CD1c-positive myeloid dendritic cell (primary cell): ENCODE measurements at regions not wholly inside any gene's neighbourhood (a gene's known extent, or its start where the extent isn't known, plus 50 kb on each side); places are given as distances from the start of the nearest gene placed in this dataset.

Source experiments
- DNase-seq: peaks from one replicate; pipeline ENCODE4 v3.0.0-alpha.2; 2016; ENCODE audit errors: extremely low spot score

DNA sequence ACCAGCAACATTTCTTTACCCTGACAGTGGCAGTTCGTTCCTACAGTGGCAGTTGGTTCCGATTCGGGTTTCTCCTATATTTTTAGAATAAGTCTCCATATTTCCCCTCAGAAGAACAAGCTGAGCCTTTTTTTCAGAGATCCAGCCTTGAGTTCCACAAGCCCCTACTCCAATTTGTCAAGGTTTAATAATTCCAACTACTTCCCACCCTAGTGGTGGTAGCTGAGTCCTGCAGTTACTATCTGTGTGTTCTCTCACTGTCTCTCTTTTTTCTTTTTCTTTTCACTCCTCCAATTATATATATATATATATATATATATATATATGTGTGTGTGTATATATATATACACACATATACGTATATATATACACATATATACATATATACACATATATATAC is 1347.3 kb downstream of the PCDH9 start:
- DNase-seq = no peak

DNA sequence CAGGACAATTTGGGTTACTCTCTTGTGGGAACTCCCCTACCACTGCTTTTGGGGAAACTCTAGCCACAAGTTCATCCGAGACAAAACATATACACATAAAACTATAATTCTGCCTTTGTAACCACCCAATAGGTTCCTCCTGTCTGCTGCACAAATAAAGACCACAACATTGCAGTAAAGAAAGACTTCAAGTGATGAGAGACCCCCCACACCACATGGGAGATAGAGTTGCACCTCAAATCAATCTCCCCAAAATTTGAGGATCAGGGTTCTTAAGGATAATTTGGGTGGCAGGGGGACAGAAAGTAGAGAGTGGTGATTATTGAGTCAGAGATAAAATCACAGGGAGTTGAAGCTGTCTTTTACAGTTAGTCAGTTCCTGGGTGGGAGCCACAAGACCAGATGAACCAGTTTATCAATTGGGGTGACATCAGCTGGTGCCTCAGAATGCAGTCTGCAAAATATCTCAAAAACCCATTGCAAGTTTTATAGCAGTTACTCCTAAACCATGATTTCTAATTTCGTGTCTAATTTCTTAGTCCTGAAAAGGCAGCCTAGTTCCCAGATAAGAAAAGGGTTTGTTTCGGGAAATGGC is 1348.5 kb downstream of the PCDH9 start:
- no peak for DNase-seq

DNA sequence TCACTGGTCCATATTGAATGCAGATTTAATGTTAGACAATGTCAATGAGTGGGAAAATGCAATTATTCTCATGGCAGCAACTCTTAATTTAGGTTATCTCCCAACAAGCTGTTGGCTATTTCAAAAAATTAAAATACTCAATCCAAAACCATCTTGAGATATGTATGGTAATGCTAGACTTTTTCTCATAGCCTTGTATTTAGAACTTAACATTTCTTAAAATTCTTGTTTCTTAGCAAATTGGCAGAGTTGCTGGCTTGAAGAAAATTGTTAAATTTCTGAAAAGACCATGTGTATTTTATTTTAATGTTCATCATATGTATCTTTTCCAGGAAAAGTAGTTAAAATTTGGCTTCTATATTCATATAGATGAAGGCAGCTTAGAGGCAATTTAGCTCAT is 1355.1 kb downstream of the PCDH9 start:
- no peak for DNase-seq

DNA sequence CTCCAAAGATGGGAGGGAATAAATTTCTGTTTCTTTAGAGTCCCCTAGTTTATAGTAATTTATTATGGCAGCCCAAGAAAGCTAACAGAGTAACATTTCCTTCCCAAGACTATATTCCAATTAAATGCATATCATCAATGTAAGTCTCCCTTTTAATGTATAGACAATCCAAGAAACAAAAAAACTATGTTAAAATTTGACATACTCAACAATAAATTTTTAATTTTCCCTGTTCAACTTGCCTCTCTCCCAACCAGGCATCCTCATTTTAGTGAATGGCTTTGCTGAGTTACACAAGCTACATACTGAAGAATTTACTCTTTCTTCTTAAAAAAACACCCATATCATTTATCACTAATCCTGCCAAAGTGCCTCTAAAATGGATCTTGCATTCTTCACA is 1357.7 kb downstream of the PCDH9 start:
- no peak for DNase-seq

DNA sequence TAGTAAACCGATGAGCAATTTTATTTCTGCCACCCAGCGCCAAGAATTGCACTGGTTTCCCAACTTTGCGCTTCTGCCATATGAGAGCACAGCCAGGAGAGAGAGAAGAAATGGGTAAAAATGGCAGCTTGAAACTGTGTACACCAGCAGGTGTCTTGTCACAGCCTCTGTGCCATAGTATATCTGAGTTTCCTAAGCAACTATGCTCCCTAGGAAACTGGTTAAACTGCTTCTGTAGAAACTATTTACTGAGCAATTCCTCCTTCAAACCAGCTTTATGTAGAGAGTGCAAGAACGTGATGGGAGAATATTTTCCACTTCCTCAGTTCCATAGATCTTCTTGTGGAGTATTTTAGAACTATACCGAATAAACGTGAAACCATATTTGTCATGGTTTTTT is 1361.3 kb downstream of the PCDH9 start:
- DNase-seq = no peak

DNA sequence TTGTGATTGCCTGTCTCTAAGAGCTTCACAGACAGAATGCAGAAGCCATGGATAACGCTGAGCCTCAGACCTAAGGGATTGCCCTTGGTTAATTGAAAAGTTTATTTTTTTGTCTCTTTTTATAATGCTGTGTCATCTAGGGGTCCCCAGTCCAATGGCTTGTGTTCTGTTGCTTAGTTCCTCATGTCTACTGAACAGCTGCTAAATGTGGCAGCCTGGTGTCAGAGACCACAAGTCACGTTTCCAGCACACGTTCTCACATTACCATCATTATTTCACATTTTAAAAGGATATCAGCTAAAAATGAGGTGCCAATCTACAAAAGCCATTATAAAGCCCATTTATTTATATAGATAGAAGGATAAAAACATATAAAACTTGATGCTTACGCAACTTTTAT is 1362.0 kb downstream of the PCDH9 start:
- no peak for DNase-seq

DNA sequence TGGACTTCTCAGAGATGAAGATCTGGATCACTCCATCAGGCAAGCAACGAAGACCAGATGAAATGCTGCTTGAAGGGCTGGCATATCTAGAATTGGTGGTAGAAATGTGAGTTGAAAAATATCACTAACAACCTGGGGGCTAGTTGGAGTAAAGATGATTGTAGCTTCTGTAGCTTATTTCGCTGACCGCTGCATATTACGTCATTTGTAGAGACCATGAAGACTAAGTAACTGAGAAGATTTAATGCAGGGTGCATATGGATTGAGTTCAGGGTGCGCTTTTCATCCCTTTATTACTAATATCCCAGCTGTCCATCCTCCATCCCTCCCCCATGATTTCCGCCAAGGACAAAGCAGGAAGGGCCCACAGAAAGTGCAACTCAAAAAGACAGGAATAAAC is 1364.0 kb downstream of the PCDH9 start:
- DNase-seq = no peak

DNA sequence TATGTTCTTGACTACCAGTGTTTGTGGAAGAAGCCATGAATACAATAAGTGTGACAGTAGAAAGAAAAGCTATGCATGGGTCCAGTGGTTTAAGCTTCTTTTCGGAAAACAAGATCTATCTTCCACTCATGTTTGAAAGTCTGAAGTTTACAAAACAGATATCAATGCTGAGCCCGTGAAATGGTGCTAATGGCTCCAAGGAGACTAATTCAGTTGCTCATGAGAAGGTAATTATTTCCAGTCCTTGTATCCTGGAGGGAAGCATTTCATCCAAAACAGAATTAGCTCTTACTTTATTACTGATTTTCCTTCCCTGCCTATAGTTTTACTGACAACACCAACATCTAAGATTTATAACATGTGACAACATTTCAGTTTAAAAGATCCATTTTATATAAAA is 1364.9 kb downstream of the PCDH9 start:
- no peak for DNase-seq

DNA sequence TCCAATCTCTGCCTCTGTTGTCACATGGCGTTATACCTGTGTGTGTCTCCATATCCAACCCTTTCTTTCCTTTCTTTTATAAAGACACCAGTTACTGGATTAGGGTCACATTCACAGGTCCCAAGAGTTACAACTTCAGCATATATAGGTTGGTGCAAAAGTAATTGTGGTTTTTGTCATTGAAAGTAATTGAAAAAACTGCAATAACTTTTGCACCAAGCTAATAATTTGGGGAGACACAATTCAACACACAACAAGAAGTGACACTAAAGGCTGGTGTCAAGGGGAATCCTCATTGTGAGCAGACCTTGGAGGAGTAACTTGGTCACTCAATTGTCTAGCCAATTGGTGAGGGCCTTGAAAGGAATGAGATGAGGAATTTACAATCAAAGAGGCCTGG is 1366.1 kb downstream of the PCDH9 start:
- DNase-seq = no peak

DNA sequence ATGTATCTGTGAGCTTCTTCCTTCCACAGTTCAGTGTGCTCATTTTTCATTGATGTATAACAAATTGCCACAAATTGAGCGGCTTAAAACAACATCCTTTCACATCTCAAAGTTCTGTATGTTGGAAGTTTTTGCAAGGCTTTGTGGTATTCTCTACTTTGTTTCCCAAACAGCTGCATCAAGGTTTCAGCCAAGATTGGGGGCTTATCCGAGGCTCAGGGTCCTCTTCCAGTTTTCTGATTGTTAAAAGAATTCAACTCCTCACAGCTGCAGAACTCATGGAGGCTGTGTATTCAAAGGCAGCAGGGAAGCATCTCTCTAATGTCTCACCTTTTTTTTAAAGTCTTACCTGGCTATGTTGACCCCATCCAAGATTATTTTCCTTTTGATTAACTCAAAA is 1369.8 kb downstream of the PCDH9 start:
- DNase-seq = no peak

DNA sequence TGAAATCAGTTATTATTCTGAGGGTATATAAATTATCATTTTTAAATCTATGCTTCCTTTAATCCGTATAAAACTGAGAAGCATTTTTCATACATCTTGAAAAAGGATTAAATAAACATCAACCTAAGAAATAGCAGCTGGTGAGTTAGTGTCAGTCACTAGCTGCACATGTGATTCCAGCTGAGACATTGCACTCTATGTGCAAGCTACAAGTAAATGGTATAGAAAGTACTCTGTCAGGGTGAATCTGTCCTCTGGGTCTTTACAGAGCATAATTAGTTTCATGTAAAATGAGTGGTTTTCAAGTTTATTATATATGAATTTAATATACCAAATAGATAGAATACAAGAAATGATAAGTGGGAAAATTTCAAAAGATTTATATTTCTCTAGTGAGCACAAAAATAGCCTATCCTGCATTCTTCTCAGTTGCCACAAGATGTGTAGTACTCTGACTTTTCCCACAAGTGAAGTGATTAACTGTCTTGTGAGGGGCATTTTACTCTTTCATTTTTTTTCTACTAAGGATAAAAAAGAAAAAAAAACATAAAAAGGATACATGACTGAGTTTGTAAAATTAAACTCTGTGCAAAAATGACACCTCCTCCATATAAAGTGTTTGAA is 1372.1 kb downstream of the PCDH9 start:
- DNase-seq = no peak

DNA sequence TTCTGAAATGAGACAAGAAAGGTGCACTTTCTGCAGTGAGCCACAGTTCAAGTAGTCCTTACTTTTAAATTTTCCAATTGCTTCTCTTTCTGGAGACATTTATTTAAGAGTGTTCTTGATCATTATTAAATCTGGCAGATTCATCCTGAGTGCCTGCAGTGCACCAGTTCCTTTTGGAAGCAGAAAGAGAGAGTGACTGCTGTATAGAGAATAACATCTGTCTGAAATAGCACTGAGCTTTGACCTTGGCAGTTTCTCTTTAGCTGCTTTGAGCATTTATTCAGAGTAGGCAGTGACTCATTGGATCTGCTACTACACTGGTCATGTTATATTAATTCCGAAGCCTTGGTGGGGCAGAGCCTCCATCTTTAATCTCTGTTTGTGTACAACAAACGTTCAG is 1373.7 kb downstream of the PCDH9 start:
- DNase-seq = no peak

DNA sequence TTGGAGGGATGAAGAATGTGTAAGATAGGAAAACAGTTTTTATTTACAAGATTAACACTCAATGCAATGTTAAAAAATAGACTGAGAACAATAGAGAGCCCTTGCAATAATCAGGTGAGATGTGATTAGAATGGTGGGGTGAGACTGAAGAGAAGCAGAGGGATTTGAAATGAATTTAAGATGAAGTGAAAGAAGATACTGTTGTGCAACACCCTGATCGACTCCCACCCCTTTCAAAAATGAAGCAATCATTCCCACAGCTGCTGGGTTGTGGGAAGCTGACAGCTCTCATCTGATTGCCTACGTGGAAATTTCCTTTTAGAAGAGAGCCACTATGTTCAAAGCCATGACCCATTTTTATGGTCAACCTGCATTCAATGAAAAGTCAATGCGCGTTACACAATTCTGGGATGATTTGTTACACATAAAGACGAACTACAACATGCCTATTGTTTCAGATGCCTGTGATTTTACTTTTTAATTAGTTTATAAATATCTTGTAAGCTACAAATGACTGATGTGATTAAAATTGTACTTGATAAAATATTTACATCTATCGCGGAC is 1374.8 kb downstream of the PCDH9 start:
- DNase-seq = no peak

DNA sequence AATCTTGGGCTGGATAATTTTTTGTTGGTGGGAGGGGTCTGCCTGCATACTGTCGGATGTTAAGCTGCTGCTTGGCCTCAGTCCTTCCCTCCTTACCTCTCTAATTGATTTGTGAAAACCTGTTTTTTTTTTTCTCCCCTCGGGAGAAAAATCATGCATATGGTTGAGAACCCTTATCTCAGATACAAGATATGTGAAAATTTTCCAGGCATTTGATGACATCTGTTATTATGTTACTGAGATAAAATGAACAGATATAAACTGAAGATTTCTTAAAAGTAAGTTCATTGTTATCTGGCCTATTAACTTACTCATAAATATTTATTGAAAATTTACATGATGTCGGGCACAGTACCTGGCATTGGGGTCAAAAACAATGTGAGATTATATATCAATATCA is 1375.7 kb downstream of the PCDH9 start:
- no peak for DNase-seq

DNA sequence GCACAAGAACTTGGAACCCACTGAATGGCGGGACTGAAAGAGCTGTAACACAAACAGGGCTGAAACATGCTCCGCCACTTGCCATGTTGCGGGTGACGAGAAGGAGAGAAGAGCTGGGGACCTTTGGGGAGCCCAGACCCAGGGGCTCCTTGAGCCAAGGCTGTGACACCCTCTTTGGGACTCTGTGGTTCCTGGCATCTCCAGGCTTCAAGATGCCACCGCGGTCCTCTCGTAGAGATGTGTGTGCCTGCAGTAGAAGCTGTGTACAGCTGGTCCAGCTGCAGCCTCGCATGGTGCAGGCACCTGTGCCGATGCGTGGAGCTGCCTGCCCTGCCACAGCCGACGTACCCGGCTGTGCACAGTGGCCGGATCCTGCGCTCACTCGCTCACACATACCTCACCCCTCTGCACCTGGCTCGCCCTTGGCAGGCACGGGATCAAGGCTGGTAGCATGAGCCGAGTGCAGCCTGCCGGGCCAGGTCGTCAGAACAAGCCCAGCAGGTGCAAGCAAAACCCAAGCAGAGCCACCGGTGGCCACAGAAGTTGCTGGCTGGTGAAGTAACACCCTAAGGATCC is 1385.8 kb downstream of the PCDH9 start:
- DNase-seq = no peak

DNA sequence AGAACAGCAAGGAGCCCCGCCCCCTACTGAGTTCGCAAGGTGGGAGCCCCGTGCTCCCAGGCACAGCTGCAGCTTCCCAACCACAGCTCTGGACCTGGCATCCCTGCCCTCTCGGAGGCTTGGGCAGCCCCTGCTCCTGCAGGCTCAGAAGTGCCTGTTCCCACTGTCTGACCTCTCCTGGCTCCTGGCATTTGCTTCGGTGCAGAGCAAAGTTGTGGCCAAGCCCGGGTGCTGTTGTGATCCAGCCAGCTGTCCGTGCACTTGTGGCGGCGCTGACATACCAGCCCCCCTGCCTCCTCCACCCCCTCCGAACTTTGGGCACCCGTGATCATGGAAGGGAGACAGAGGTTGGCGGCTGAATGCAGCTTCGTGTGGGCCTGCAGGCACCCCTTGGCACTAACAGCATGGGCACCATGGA is 1386.8 kb downstream of the PCDH9 start:
- no peak for DNase-seq

DNA sequence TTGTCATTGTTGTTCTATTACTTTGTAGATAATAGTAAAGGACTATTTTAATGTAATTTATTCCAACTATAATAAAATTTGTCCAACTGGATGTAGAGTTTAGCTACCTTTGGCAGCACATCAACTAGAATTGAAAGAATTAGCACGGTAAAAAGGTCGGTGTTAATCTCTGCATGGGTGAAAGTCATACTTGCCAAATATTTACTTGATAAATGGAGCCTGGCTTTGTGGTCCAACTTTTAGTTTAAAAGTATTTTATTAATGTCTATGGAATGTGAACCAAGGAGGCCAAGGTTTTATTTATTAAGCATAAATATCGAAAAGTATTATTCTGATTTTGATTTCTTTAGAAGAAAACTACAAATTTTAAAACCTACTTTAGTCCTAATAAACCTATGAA is 1389.0 kb downstream of the PCDH9 start:
- no peak for DNase-seq

DNA sequence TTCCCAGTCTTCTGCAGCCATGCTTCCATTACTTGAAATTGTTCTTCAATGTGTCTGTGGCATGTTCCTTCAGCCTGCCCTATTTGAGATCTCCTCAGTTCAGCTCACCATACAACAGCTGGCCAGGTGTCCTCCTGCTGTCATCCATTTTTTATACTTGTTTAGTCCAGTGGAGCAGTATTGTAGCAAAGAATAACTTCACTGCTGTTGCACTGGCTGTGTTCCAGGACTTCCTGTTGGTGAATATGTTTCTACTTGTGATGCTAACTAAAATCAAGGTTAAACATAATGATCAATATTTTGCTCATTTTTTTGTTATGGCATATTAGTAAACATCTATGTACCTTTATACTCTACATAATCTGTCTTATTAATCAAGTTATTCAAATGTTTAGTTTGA is 1394.1 kb downstream of the PCDH9 start:
- DNase-seq = no peak

DNA sequence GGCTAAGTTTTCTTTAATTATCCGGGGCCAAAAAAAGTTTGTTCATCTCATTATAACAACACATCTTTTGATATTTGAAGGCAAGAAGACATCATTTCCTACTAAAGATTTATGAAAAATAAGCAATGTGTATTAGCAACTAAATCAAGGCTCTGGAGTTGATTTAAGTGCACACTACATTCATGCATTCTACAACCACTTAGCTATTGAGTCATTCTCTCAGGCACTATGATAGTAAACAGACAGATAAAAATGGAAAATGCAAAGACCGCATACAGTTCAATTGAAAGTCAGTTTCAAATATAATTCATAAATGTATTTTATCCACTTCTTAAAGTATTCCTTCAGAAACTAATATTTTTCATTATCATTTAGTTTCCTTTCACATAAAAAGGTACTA is 1395.2 kb downstream of the PCDH9 start:
- DNase-seq = no peak

DNA sequence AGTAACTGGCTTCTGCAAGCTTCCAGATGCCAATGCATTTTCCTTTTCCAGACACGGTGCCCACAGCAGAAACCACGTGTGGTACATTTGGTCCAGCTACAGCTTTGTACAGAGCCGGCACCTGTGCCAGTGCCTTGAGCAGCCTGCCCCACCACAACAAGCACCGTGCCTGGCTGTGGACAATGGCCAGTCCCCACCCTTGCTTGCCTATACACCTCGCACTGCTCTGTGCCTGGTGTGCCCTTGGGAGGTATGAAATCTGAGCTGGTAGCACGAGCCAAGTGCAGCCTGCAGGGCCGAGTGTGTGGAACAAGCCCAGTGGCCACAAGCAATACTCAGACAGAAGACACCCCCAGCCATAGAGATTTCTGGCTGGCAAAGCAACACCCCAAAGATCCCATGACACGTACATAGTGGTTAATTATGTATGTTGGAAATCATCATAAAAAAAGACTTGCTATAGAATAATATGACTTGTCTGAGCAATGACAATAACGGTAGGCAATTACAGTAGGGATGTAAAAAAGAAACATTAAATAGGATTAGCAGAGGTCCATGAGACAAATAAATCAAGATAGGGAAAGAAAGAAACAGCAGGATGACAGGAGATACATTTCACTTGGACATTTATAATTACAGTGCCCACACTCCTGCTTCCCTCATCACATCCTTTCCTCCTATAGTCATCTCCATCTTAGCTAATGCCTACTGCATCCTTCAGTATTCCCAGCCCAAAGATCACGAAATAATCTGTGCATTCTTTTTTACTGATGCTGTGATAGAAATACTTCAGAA is 1399.5 kb downstream of the PCDH9 start:
- DNase-seq = no peak

DNA sequence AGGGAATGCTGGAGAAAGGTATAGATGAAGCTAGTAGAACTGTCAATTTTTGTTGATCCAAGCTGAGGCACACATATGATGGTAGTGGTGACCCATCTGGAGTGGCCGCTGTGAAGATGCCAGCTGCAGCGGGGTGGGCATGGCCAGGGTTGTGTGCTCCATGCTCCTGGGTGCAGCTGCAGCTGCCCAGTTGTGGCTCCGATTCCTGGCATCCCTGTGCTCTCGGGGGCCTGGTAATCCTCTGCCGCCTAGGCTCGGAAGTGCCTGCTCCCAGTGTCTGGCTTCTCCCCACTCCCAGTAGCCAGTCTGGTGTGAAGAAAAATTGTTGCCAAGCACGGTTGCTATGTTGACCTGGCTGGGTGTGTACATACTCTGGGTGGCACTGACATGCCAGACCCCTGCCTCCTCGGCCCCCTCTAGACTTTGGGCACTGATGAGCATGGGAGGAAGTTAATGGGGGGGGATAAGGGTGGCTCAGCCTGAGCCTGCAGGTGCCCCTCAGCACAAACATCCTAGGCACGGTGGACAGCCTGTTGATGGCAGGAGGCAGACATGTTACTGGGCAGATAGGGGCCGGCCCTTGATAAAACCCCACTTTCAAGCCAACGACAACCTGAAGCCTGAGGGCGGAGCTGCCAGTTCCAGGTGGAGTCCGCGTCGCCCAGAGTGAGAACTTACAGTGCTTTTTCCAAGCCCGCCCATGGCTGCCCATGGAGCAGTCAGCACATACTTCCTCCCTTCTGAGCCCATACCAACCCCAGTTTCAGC is 1400.7 kb downstream of the PCDH9 start:
- DNase-seq = no peak

DNA sequence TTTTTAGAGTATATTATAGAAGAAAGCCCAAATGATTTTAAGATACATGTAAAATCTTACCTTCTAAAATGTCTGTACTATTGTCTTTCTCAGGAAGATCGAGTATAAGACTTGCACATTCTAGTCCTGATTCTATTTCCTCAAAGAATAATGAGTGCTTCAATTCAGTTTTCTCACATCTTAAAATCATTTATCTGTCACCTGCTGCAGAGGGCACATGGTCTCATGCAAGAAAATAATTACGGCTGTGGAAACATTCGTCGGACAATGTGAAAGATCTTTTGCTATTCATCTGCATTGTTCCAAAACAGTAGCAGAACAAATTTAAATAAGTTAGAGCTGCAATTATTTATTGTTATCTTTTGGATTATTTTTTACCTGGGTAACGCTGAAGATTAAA is 1403.5 kb downstream of the PCDH9 start:
- DNase-seq = no peak
